IMR-90 (cell line): ENCODE measurements at regions not wholly inside any gene's neighbourhood (a gene's known extent, or its start where the extent isn't known, plus 50 kb on each side); places are given as distances from the start of the nearest gene placed in this dataset.

Experiments used
- ATAC-seq: fragments of 200-7000 bp; cut with Tn5 transposase; 2 replicates; pipeline ENCODE4 v1.9.1; 2020; ENCODE audit warnings: low read depth, mild to moderate bottlenecking, moderate library complexity
- BruUV-seq: library from RNA; stranded (reverse); fragments of 400-500 nt; replicated peaks from 2 replicates; lab custom pipeline; 2021; lab: Mats Ljungman, UMichigan
- CTCF ChIA-PET: fragments of 300-600 bp; formaldehyde crosslinking; extraction: SDS; loops from one replicate; lab custom pipeline; 2021; ENCODE audit warnings: antibody characterized with exemption; lab: Yijun Ruan, JAX
- POLR2A ChIA-PET: fragments of 300-600 bp; sonication (Branson Sonifier 250); formaldehyde crosslinking; loops from one replicate; lab custom pipeline; 2022; ENCODE audit warnings: antibody characterized with exemption; ENCODE audit not compliant: unreplicated experiment; lab: Charles Lee
- DNase-seq: peaks from one replicate; pipeline ENCODE4 v3.0.0; 2013
- H2AFZ ChIP-seq: replicated peaks from 2 replicates; pipeline ENCODE3; 2013; ENCODE audit warnings: low read length, mild to moderate bottlenecking; ENCODE audit not compliant: poor library complexity
- H2AK5ac ChIP-seq: 2 replicates; pipeline ENCODE4 v1.6.1; 2013; ENCODE audit warnings: low read depth, low read length, inconsistent platforms
- H2AK9ac ChIP-seq: replicated peaks from 2 replicates; pipeline ENCODE3; 2013; ENCODE audit warnings: mild to moderate bottlenecking, low read depth, low read length, moderate library complexity; ENCODE audit not compliant: poor library complexity
- H2BK120ac ChIP-seq: 2 replicates; pipeline ENCODE4 v1.6.1; 2013; ENCODE audit warnings: low read depth, low read length, inconsistent platforms
- H2BK15ac ChIP-seq: 3 replicates; pipeline ENCODE4 v1.6.1; 2013; ENCODE audit warnings: low read depth, low read length, inconsistent platforms
- H2BK20ac ChIP-seq: 2 replicates; pipeline ENCODE4 v1.6.1; 2013; ENCODE audit warnings: low read depth, mild to moderate bottlenecking, inconsistent platforms, low read length, moderate library complexity
- H2BK5ac ChIP-seq: 2 replicates; pipeline ENCODE4 v1.6.1; 2013; ENCODE audit warnings: mild to moderate bottlenecking, low read depth, low read length, inconsistent platforms; ENCODE audit not compliant: poor library complexity, severe bottlenecking
- H3K14ac ChIP-seq: replicated peaks from 2 replicates; pipeline ENCODE4 v1.6.1; 2013; ENCODE audit warnings: low read depth, low read length, inconsistent platforms
- H3K18ac ChIP-seq: 2 replicates; pipeline ENCODE4 v1.6.1; 2013; ENCODE audit warnings: low read depth, low read length, control low read depth
- H3K23ac ChIP-seq: 2 replicates; pipeline ENCODE4 v1.6.1; 2013; ENCODE audit warnings: low read depth, low read length, inconsistent platforms
- H3K27ac ChIP-seq: 2 replicates; pipeline ENCODE4 v1.5.1; 2013; ENCODE audit warnings: mild to moderate bottlenecking, control low read depth, low read length; ENCODE audit not compliant: insufficient read depth
- H3K27me3 ChIP-seq: 2 replicates; pipeline ENCODE4 v1.6.1; 2013; ENCODE audit warnings: low read length; ENCODE audit not compliant: control insufficient read depth, insufficient read depth
- H3K36me3 ChIP-seq: 2 replicates; pipeline ENCODE4 v1.6.1; 2013; ENCODE audit warnings: low read length, mixed read lengths; ENCODE audit not compliant: control insufficient read depth, insufficient read depth
- H3K4ac ChIP-seq: 2 replicates; pipeline ENCODE4 v1.6.1; 2013; ENCODE audit warnings: low read depth, low read length, inconsistent platforms
- H3K4me1 ChIP-seq: 2 replicates; pipeline ENCODE4 v1.6.1; 2013; ENCODE audit warnings: low read length, mixed read lengths; ENCODE audit not compliant: control insufficient read depth, insufficient read depth
- H3K4me2 ChIP-seq: 2 replicates; pipeline ENCODE4 v1.6.1; 2013; ENCODE audit warnings: low read depth, mild to moderate bottlenecking, control low read depth, low read length, moderate library complexity
- H3K4me3 ChIP-seq: 2 replicates; pipeline ENCODE4 v1.5.1; 2013; ENCODE audit warnings: low read depth, mild to moderate bottlenecking, control low read depth, low read length, moderate library complexity; ENCODE audit not compliant: insufficient read depth
- H3K56ac ChIP-seq: 2 replicates; pipeline ENCODE4 v1.6.1; 2013; ENCODE audit warnings: low read length, inconsistent platforms; ENCODE audit not compliant: insufficient read depth; ENCODE audit errors: extremely low read depth
- H3K79me1 ChIP-seq, 2 experiments: 2 replicates each; pipeline ENCODE4 v1.6.1; 2013; ENCODE audit warnings: low read length in 2 of 2, inconsistent platforms in 1 of 2, low read depth in 1 of 2
- H3K9ac ChIP-seq: 2 replicates; pipeline ENCODE4 v1.6.1; 2013; ENCODE audit warnings: low read depth, low read length, control low read depth
- H3K9me1 ChIP-seq: 2 replicates; pipeline ENCODE4 v1.6.1; 2013; ENCODE audit warnings: low read length, inconsistent platforms; ENCODE audit not compliant: insufficient read depth
- H3K9me3 ChIP-seq: 2 replicates; pipeline ENCODE4 v1.6.1; 2013; ENCODE audit warnings: low read length; ENCODE audit not compliant: control insufficient read depth, insufficient read depth
- H4K20me1 ChIP-seq: 2 replicates; pipeline ENCODE4 v1.6.1; 2013; ENCODE audit warnings: low read length, inconsistent platforms; ENCODE audit not compliant: insufficient read depth
- H4K5ac ChIP-seq: 2 replicates; pipeline ENCODE4 v1.6.1; 2013; ENCODE audit warnings: mild to moderate bottlenecking, low read depth, low read length, control low read depth
- H4K8ac ChIP-seq, 2 experiments: 2 replicates each; pipeline ENCODE4 v1.6.1; 2013; ENCODE audit warnings: low read depth in 2 of 2, low read length in 2 of 2, control low read depth in 1 of 2, inconsistent platforms in 1 of 2
- H4K91ac ChIP-seq: 2 replicates; pipeline ENCODE4 v1.6.1; 2013; ENCODE audit warnings: low read depth, low read length, inconsistent platforms; ENCODE audit not compliant: insufficient read depth
- BHLHE40 ChIP-seq: fragments of 150-350 bp; IDR thresholded peaks from 2 replicates; pipeline ENCODE4 v1.6.1; 2016; ENCODE audit warnings: mild to moderate bottlenecking, low read depth, low read length
- CEBPB ChIP-seq: IDR thresholded peaks from 2 replicates; pipeline ENCODE4 v1.6.1; 2012; ENCODE audit warnings: low read depth, low read length, improper control_type of control experiment
- CHD1 ChIP-seq: IDR thresholded peaks from 2 replicates; pipeline ENCODE4 v1.6.1; 2012; ENCODE audit warnings: low read depth, low read length, improper control_type of control experiment
- CTCF ChIP-seq: conservative IDR thresholded peaks from 2 replicates; pipeline ENCODE4 v1.5.1; 2012; ENCODE audit warnings: mild to moderate bottlenecking, low read depth, low read length, improper control_type of control experiment
- ELK1 ChIP-seq: fragments of 150-350 bp; IDR thresholded peaks from 2 replicates; pipeline ENCODE4 v1.6.1; 2016; ENCODE audit warnings: low read depth, mild to moderate bottlenecking, low read length, moderate library complexity, borderline replicate concordance
- FOS ChIP-seq: fragments of 150-350 bp; IDR thresholded peaks from 2 replicates; pipeline ENCODE4 v1.6.1; 2016; ENCODE audit warnings: low read depth, low read length
- MAFK ChIP-seq: IDR thresholded peaks from 2 replicates; pipeline ENCODE4 v1.6.1; 2012; ENCODE audit warnings: low read depth, low read length, improper control_type of control experiment
- MAZ ChIP-seq: IDR thresholded peaks from 2 replicates; pipeline ENCODE4 v1.6.1; 2012; ENCODE audit warnings: low read depth, mild to moderate bottlenecking, low read length, improper control_type of control experiment, moderate library complexity, borderline replicate concordance
- MXI1 ChIP-seq: IDR thresholded peaks from 2 replicates; pipeline ENCODE4 v1.6.1; 2012; ENCODE audit warnings: low read depth, mild to moderate bottlenecking, low read length, moderate library complexity, borderline replicate concordance
- NFE2L2 ChIP-seq: fragments of 150-350 bp; IDR thresholded peaks from 2 replicates; pipeline ENCODE4 v1.6.1; 2016; ENCODE audit warnings: low read depth, mild to moderate bottlenecking, low read length
- POLR2A ChIP-seq: IDR thresholded peaks from 2 replicates; pipeline ENCODE4 v1.6.1; 2012; ENCODE audit warnings: mild to moderate bottlenecking, low read depth, low read length
- RAD21 ChIP-seq: IDR thresholded peaks from 2 replicates; pipeline ENCODE4 v1.6.1; 2012; ENCODE audit warnings: low read length, improper control_type of control experiment
- RCOR1 ChIP-seq: IDR thresholded peaks from 2 replicates; pipeline ENCODE4 v1.6.1; 2012; ENCODE audit warnings: mild to moderate bottlenecking, low read length, improper control_type of control experiment; ENCODE audit not compliant: insufficient replicate concordance
- RFX5 ChIP-seq: IDR thresholded peaks from 2 replicates; pipeline ENCODE4 v1.8.0; 2012; ENCODE audit warnings: low read depth, mild to moderate bottlenecking, low read length, moderate library complexity
- SMC3 ChIP-seq: fragments of 150-350 bp; IDR thresholded peaks from 2 replicates; pipeline ENCODE4 v1.6.1; 2016; ENCODE audit warnings: low read depth, mild to moderate bottlenecking, antibody characterized with exemption, low read length, moderate library complexity
- USF2 ChIP-seq: fragments of 150-350 bp; IDR thresholded peaks from 2 replicates; pipeline ENCODE4 v1.6.1; 2017; ENCODE audit warnings: mild to moderate bottlenecking, antibody characterized with exemption, low read length, low read depth
- WGBS, 2 experiments: methylation state at CpG; one replicate each; pipeline versions ENCODE4 v1.1.5 to v1.1.7; 2013; ENCODE audit warnings: missing lambda C conversion rate in 2 of 2; ENCODE audit not compliant: insufficient read length in 1 of 2; ENCODE audit errors: extremely low coverage in 2 of 2; 5-methylcytosine and 5-hydroxymethylcytosine counted together
- dilution Hi-C: fragments of 300-500 bp; cut with HindIII; formaldehyde crosslinking; loops from one replicate; pipeline ENCODE4 v1.14.3; 2018; ENCODE audit warnings: low sequenced_read_pairs; ENCODE audit not compliant: unreplicated experiment
- in situ Hi-C: fragments of 300-500 bp; cut with MboI; formaldehyde crosslinking; loops from 3 replicates; pipeline ENCODE4 v1.14.3; 2019; ENCODE audit warnings: low sequenced_read_pairs, inconsistent platforms, mixed read lengths
- intact Hi-C: fragments of 100-400 bp; cut with micrococcal nuclease; formaldehyde crosslinking; loops from 2 replicates; pipeline ENCODE4 v1.10.0; 2022

GRCh38 chr2:120932472-120932871 lies 196.8 kb downstream of the GLI2 start:
- in situ Hi-C loops = no loop called here
- Histone ChIP-seq H3K9me3 (peaks cover 2% of the 10 kb centered on the region; the same call in 1 of the 2 replicates), H3K27ac (no peak overlapping the region), H2BK5ac (peak overlapping the region; percentile 93), H3K4me2 (no peak overlapping the region), H4K91ac (peak overlapping the region; percentile 85), H2BK15ac (peak overlapping the region; percentile 65; the same call in 1 of the 3 replicates), H3K27me3 (no peaks in the 10 kb centered on the region), H4K5ac (peak overlapping the region; percentile 13; the same call in 1 of the 2 replicates), H3K23ac (peak overlapping the region; percentile 78), H3K9ac (no peak overlapping the region), H2AFZ (peak overlapping the region; percentile 47), H3K14ac (peak overlapping the region; percentile 48; the same call in 1 of the 2 replicates), H3K4me3 (no peak overlapping the region), H2AK5ac (peak overlapping the region; percentile 90), H3K9me1 (peaks cover 57% of the 10 kb centered on the region), H3K56ac (no peak overlapping the region), H4K8ac (peak overlapping the region; percentile 27 to 60; a peak in 2 of 4 replicates), H3K79me1 (peaks cover 22 to 95% of the 10 kb centered on the region in 2 experiments), H2BK20ac (peak overlapping the region; percentile 32; the same call in 1 of the 2 replicates), H4K20me1 (peaks cover 32% of the 10 kb centered on the region), H3K36me3 (peaks cover 20% of the 10 kb centered on the region), H2AK9ac (peak overlapping the region; percentile 68), H3K4ac (peak overlapping the region; percentile 96), H3K18ac (peak overlapping the region; percentile 20; the same call in 1 of the 2 replicates), H2BK120ac (peak overlapping the region; percentile 90), H3K4me1 (peaks cover 59% of the 10 kb centered on the region)
- WGBS, 2 experiments = 92% methylated on average over 2 of the region's 7 CpGs; no CpG with 5 or more reads in 1 of the 2 experiments
- intact Hi-C loops = loop anchor here (10.0 kb wide), 1 partner anchor 238 kb away; no protein-coding TSS in a partner anchor
- POLR2A ChIA-PET = no interaction called here
- TF ChIP-seq CEBPB (no peak), FOS (no peak), CHD1 (no peak), MAZ (no peak), MAFK (no peak), SMC3 (no peak), CTCF (no peak), USF2 (no peak), MXI1 (no peak), POLR2A (no peak), RFX5 (no peak), RCOR1 (no peak), ELK1 (no peak), NFE2L2 (no peak), BHLHE40 (no peak), RAD21 (no peak)
- CTCF ChIA-PET = interaction anchor here (0.6 kb wide), 1 partner anchor 21 kb away, joined by 3 read pairs; no protein-coding TSS in a partner anchor
- ATAC-seq (no peak), DNase-seq (no peak)
- dilution Hi-C loops = no loop called here
- no TSS peak for BruUV-seq
